ENCODE measurements at regions not wholly inside any gene's neighbourhood (a gene's known extent, or its start where the extent isn't known, plus 50 kb on each side); places are given as distances from the start of the nearest gene placed in this dataset.
A peak's percentile ranks its signal among the peaks of the same experiment; 100 is the strongest.

- WGBS (ENCODE audit: insufficient coverage) = 64% methylated on average over 3 of the region's 4 CpGs
- H3K9me3 ChIP-seq (ENCODE audit: control insufficient read depth, insufficient read depth, low read length) = no peaks in the 10 kb centered on the region
- H3K27ac ChIP-seq (ENCODE audit: low read length) = no peak overlapping the region
- H3K36me3 Mint-ChIP-seq = no peaks in the 10 kb centered on the region
- TF ChIP-seq CTCF (IDR thresholded peaks at IDR 0.05) = no peak
- H3K27me3 ChIP-seq (ENCODE audit: control insufficient read depth, insufficient read depth, low read length) = peaks cover 4% of the 10 kb centered on the region
- intact Hi-C loops (cut with micrococcal nuclease) = no loop called here
- H3K4me1 Mint-ChIP-seq = peaks cover 8 to 28% of the 10 kb centered on the region in 2 donors
- H3K27me3 Mint-ChIP-seq (ENCODE audit: low read depth in 2 of 2) = peaks cover 0 to 11% of the 10 kb centered on the region in 2 donors
- H3K36me3 ChIP-seq (ENCODE audit: control insufficient read depth, insufficient read depth, low read length) = no peaks in the 10 kb centered on the region
- DNase-seq (no peak), ATAC-seq (no peak)
- H3K4me1 ChIP-seq (ENCODE audit: control insufficient read depth, insufficient read depth, low read length) = peaks cover 3% of the 10 kb centered on the region
- H3K27ac Mint-ChIP-seq = no peak overlapping the region
- H3K9me3 Mint-ChIP-seq = no peaks in the 10 kb centered on the region
- H3K4me3 Mint-ChIP-seq = no peak overlapping the region
- H3K4me3 ChIP-seq (ENCODE audit: low read length) = no peak overlapping the region
These were observed 292.5 kb upstream of the ZNF32 start for GRCh38 chr10:43940898-43941837.

GRCh38 chr10:43939939-43940820 is 291.5 kb upstream of the ZNF32 start:
- H3K36me3 ChIP-seq (ENCODE audit: control insufficient read depth, insufficient read depth, low read length) = no peaks in the 10 kb centered on the region
- no peak for ATAC-seq
- no peak for TF ChIP-seq CTCF (IDR thresholded peaks at IDR 0.05)
- peaks cover 0 to 11% of the 10 kb centered on the region in 2 donors for H3K27me3 Mint-ChIP-seq (ENCODE audit: low read depth in 2 of 2)
- no peak overlapping the region for H3K27ac ChIP-seq (ENCODE audit: low read length)
- H3K4me3 Mint-ChIP-seq = no peak overlapping the region
- H3K4me1 Mint-ChIP-seq = peaks cover 8 to 28% of the 10 kb centered on the region in 2 donors
- H3K9me3 ChIP-seq (ENCODE audit: control insufficient read depth, insufficient read depth, low read length) = no peaks in the 10 kb centered on the region
- intact Hi-C loops (cut with micrococcal nuclease) = no loop called here
- 49% methylated on average over 10 of the region's 10 CpGs for WGBS (ENCODE audit: insufficient coverage)
- H3K9me3 Mint-ChIP-seq = no peaks in the 10 kb centered on the region
- H3K4me1 ChIP-seq (ENCODE audit: control insufficient read depth, insufficient read depth, low read length) = peaks cover 3% of the 10 kb centered on the region
- no peak overlapping the region for H3K4me3 ChIP-seq (ENCODE audit: low read length)
- peak overlapping the region in 1 of 2 donors; percentile 5 for H3K27ac Mint-ChIP-seq
- no peak for DNase-seq
- peaks cover 4% of the 10 kb centered on the region for H3K27me3 ChIP-seq (ENCODE audit: control insufficient read depth, insufficient read depth, low read length)
- H3K36me3 Mint-ChIP-seq = no peaks in the 10 kb centered on the region

GRCh38 chr10:43939389-43939938 is 290.8 kb upstream of the ZNF32 start:
- intact Hi-C loops (cut with micrococcal nuclease) = no loop called here
- Histone ChIP-seq H3K4me3 (ENCODE audit: low read length) (no peak overlapping the region), H3K27ac (ENCODE audit: low read length) (no peak overlapping the region), H3K9me3 (ENCODE audit: control insufficient read depth, insufficient read depth, low read length) (no peaks in the 10 kb centered on the region), H3K27me3 (ENCODE audit: control insufficient read depth, insufficient read depth, low read length) (peaks cover 3% of the 10 kb centered on the region), H3K4me1 (ENCODE audit: control insufficient read depth, insufficient read depth, low read length) (peaks cover 3% of the 10 kb centered on the region), H3K36me3 (ENCODE audit: control insufficient read depth, insufficient read depth, low read length) (no peaks in the 10 kb centered on the region)
- 82% methylated on average over 6 of the region's 6 CpGs for WGBS (ENCODE audit: insufficient coverage)
- H3K4me3 Mint-ChIP-seq = no peak overlapping the region
- TF ChIP-seq CTCF (IDR thresholded peaks at IDR 0.05) = no peak
- no peak for ATAC-seq
- H3K27ac Mint-ChIP-seq = peak overlapping the region in 1 of 2 donors; percentile 5
- no peaks in the 10 kb centered on the region for H3K9me3 Mint-ChIP-seq
- H3K4me1 Mint-ChIP-seq = peaks cover 8 to 28% of the 10 kb centered on the region in 2 donors
- no peaks in the 10 kb centered on the region for H3K36me3 Mint-ChIP-seq
- DNase-seq = no peak
- H3K27me3 Mint-ChIP-seq (ENCODE audit: low read depth in 2 of 2) = peaks cover under 1 to 6% of the 10 kb centered on the region in 2 donors
